GM19239 (cell line): ENCODE measurements at regions not wholly inside any gene's neighbourhood (a gene's known extent, or its start where the extent isn't known, plus 50 kb on each side); places are given as distances from the start of the nearest gene placed in this dataset.

ENCODE experiments used
- DNase-seq: peaks from one replicate; pipeline ENCODE4 v3.0.0; 2011; ENCODE audit warnings: low spot score; ENCODE audit not compliant: insufficient read length
- FAIRE-seq: peaks from 2 replicates; lab custom pipeline; 2011; peaks lifted over from hg19 to GRCh38; lab: Jason Lieb, UNC

- DNase-seq (no peak), FAIRE-seq (no peak)
Observed at GRCh38 chr11:26109658-26110368, 222.1 kb upstream of the ANO3 start.

- FAIRE-seq (no peak), DNase-seq (no peak)
Observed at GRCh38 chr11:26112264-26112663, 219.7 kb upstream of the ANO3 start.

- FAIRE-seq: no peak
- DNase-seq: no peak
Observed at GRCh38 chr11:26121466-26121865, 210.5 kb upstream of the ANO3 start.

DNA sequence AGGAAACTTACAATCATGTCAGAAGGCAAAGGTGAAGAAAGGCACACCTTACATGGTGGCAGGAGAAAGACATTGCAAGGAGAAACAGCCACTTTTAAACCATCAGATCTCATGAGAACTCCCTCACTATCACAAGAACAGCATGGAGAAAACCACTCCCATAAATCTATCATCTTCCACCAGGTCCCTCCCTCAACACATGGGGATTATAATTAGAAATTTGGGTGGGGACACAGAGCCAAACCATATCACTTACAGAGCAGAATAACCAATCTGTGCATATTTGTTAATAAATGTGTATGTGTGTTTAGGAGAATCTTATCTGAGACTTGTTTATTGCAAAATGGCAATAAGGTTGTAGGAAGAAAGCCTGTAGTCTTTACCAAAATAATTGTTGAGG, 205.2 kb upstream of the ANO3 start:
- DNase-seq: no peak
- FAIRE-seq: no peak

- no peak for DNase-seq
Observed at GRCh38 chr11:26127336-26127735, 204.6 kb upstream of the ANO3 start.

GRCh38 chr11:26131406-26131805, 200.5 kb upstream of the ANO3 start:
- DNase-seq: no peak
- no peak for FAIRE-seq

More at GRCh38 chr11:26127336-26127735, 204.6 kb upstream of the ANO3 start:
- no peak for FAIRE-seq

- FAIRE-seq: no peak
- no peak for DNase-seq
Observed at GRCh38 chr11:26134053-26134452, 197.9 kb upstream of the ANO3 start.

DNA sequence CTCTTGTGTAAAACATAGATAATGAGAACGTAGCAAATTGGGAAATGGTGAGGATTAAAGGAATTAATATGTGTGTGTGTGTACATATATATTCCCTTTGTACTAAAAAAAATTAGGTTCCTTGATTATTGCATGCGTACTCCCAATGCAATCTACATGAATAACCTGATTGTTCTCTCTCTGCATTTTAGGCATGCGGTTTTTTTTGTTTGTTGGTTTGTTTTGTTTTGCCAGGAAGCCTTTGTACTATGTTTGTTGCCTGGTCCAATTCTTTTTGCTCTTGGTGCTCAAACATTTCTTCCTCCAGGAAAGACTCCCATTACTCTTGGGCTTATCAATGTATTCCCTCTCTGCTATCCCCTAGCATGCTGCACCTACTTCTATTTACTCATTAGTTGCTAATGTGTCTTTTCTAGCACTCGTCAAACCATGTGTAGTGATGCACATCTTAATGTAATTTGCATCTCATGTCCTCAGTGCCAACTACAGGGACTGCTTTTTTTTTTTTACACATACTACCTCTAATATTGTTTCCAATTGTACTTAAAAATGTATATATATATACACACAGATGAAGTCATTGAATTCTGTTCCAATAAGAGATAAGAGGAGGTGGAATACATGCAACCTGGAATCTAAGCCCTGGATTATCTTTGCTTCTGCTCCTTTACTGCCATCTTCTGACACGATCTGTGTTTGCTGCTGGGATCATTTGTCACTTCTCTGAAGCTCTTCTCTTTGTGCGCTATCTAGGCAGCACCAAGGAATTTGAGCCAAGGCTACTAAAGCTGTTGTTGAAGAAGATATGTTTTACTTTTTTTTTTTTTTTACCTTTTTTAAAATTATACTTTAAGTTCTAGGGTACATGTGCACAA, 197.2 kb upstream of the ANO3 start:
- DNase-seq (no peak), FAIRE-seq (no peak)

- FAIRE-seq: no peak
- no peak for DNase-seq
Observed at GRCh38 chr11:26137651-26138050, 194.3 kb upstream of the ANO3 start.

DNA sequence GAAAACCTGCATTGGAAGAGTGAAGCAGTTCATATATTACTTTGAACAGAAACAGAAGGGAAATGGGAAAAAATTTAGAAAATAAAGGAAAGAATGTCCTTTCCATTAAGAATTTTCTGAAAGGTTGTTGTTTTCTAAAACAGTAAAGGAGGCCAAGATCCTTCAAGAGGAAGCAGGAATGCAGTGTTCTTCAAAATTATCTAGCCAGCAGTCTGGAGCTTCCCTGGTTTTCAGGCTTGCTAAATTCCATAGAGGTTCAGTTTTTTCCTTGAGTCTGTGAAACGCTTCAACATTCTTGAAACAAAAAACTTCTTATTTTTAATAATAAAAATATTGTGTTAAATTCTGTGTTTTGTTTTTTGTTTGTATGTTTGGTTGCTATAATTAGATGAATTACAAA, 189.0 kb upstream of the ANO3 start:
- FAIRE-seq: no peak
- DNase-seq: no peak

DNA sequence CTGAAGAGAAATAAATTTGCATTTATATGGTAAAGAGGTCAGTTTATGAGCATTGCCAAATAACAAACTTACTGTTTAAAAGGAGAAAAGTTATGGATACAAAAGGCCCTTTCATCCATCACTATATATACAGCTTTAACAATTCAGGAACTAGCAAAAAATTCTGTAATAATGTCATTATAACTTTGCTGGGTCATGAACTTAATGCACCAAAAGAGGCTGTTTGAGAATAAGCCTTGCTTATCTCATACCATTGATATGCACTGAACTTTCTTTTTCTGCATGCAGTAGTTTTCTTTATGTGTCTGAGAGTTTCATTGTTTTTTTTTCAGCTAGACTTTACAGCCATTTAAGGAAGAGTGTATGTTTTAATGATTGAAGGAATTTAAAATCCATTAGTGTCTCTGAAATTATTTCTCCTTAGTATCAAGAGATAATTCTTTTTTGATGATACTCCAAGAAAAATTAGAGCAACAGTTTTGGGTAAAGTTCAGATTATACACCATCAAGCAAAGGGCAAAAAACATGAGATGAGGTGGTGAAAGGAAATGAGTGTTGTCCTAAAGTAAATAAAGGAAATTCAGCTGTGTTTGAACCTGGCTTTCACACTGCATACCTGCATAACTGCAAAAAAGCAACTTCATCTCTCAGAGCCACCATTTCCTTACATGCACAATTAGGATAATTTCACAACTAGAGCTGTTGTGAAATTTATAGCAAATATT, 188.2 kb upstream of the ANO3 start:
- no peak for FAIRE-seq
- DNase-seq: no peak

DNA sequence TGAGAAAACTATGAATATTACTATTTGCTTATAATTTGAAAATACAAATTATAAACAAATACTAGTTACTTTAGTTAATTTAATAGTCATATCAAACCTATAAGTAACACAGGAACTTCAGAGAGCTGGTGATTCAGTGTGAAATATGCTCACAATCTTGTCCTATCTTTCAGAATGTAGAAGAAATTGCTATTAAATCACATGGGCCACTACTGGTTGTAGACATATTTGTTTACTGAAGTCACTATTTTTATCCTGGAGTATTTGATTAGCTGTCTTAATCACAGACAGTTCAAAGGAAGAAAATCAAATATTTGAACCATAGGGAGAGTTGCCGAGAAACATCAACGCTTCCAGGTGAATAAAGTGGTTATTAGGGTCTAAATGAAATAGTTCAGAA, 187.6 kb upstream of the ANO3 start:
- no peak for FAIRE-seq
- DNase-seq: no peak

DNA sequence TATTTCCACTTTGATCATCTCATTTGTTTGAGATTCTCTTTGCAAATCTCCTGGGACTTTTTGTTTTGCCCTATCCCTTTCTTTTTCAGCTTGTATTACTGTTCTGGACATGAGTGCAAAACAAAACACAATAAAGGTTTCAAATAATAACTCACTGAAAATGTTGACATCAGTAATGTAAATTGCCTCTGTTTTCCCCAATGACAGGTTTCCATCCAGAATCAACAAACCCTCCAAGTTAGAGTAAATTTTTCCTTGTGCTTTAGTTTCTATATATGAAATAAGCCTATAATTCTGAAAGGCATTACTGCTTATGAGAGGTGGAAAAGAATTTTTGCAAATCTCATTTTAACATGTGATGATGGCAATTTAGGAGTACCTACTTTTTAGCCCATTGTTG, 187.0 kb upstream of the ANO3 start:
- DNase-seq: no peak
- FAIRE-seq: no peak

DNA sequence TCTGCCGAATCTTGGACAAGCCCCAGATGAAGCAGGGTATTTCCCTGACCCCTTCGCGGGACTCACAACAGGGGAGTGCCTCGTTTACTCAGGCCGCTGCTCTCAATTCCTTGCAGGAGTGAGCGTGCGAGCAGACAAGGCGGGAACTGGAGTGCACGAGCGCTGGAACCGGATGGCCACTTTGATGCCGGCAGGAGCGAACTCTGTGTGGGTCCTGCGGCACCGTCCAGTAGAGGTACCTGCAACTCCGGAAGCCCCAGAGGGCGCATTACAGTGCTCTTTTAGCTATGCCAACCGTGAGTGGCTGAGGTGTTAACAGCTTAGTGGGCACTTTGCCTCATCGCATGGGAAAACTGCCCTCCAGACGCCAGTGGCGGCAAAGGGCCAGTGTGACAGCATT, 182.3 kb upstream of the ANO3 start:
- no peak for DNase-seq
- no peak for FAIRE-seq

GRCh38 chr11:26150031-26150430, 181.9 kb upstream of the ANO3 start:
- no peak for DNase-seq

GRCh38 chr11:26158251-26158650, 173.7 kb upstream of the ANO3 start:
- FAIRE-seq (no peak), DNase-seq (no peak)

More at GRCh38 chr11:26150031-26150430, 181.9 kb upstream of the ANO3 start:
- no peak for FAIRE-seq

DNA sequence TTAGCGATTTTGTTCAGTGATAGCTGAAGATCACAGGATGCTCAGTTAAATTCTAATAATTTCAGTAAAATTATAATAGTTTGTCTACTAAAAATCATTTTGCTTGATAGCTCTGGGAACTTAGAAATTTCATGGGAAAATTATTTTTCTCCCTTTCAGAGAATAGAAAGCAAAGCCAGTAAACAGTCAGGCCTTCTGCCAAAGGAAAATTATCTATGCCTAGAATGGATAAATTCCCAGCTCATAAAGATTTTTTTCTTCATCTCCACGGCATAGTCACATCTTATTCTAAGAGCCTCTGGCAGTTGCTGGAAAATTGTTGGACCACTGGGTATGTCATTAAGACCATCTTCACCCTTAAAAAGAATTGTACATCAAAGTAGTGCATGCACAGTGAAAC, 169.6 kb upstream of the ANO3 start:
- no peak for FAIRE-seq
- no peak for DNase-seq

GRCh38 chr11:26186389-26186788, 145.5 kb upstream of the ANO3 start:
- FAIRE-seq: no peak
- DNase-seq: no peak

DNA sequence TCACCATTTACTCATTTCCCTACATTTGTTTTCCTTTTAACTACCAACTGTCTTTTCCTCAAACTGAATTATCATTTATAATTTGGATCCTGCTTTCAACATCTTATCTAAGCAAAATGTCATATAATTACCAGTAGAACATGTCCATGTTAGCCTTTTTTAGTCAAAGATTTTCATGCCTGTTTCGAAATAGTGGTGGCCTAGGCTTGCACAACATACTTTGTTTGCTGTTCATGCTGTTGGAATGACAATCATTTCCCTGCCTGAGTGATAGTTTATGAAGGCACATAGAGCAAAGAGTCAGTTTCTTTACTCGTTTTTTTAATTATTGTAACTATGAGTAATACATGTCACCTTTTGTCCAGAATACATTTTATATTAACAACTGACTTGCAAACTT, 144.3 kb upstream of the ANO3 start:
- DNase-seq (no peak), FAIRE-seq (no peak)

GRCh38 chr11:26188554-26188953, 143.4 kb upstream of the ANO3 start:
- FAIRE-seq (no peak), DNase-seq (no peak)

GRCh38 chr11:26191193-26191592, 140.7 kb upstream of the ANO3 start:
- DNase-seq (no peak), FAIRE-seq (no peak)
